Activated CD4-positive, alpha-beta memory T cell treated with anti-CD3 and anti-CD28 coated beads, Interleukin-2, amount 10 ng/mL, durations not matched to agents 7 days and 5 days (primary cell): ENCODE measurements at regions not wholly inside any gene's neighbourhood (a gene's known extent, or its start where the extent isn't known, plus 50 kb on each side); places are given as distances from the start of the nearest gene placed in this dataset.

Source experiments
- CTCF ChIA-PET: fragments of 350-600 bp; sonication (Branson Sonifier 250); formaldehyde crosslinking; loops from one replicate; lab custom pipeline; 2021; ENCODE audit warnings: antibody characterized with exemption, inconsistent platforms; lab: Charles Lee
- POLR2A ChIA-PET: fragments of 350-600 bp; sonication (Branson Sonifier 250); formaldehyde crosslinking; loops from one replicate; lab custom pipeline; 2021; ENCODE audit warnings: antibody characterized with exemption; lab: Charles Lee
- DNase-seq: peaks from one replicate; pipeline ENCODE4 v3.0.0-alpha.2; 2020
- H3K27ac Mint-ChIP-seq: one replicate; pipeline ENCODE4 v1.8.0; 2021; ENCODE audit warnings: mild to moderate bottlenecking, mixed read lengths
- H3K27me3 Mint-ChIP-seq: one replicate; pipeline ENCODE4 v1.8.0; 2021; ENCODE audit warnings: mixed read lengths
- H3K36me3 Mint-ChIP-seq: one replicate; pipeline ENCODE4 v1.8.0; 2021; ENCODE audit warnings: low read depth, mixed read lengths
- H3K4me1 Mint-ChIP-seq: one replicate; pipeline ENCODE4 v1.8.0; 2021; ENCODE audit warnings: mixed read lengths
- H3K4me3 Mint-ChIP-seq: one replicate; pipeline ENCODE4 v1.8.0; 2021; ENCODE audit warnings: mild to moderate bottlenecking, mixed read lengths
- H3K9me3 Mint-ChIP-seq: one replicate; pipeline ENCODE4 v1.8.0; 2021; ENCODE audit warnings: mixed read lengths

DNA sequence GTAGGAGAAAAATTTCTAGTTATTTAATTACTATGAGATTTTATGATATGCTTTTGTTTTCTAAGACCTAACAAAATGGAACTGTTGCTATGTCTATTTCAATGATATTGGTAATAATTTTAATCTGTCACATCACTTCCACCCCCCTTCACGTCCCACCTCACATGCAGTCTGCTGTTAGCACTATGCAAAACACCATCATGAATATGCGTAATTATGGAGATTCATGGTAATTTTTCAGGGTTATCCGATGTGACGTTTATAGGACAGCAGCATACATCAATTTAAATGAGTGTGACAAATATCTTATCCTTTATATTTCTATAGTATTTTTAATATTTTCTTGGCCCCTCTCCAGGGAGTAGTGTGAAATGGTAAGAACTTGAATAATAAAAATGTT, 283.8 kb upstream of the TMEM161B start:
- H3K27ac Mint-ChIP-seq = no peak overlapping the region
- ChIA-PET CTCF (no interaction called here), POLR2A (no interaction called here)
- no peaks in the 10 kb centered on the region for H3K36me3 Mint-ChIP-seq
- no peaks in the 10 kb centered on the region for H3K9me3 Mint-ChIP-seq
- no peak for DNase-seq
- no peaks in the 10 kb centered on the region for H3K4me1 Mint-ChIP-seq
- H3K27me3 Mint-ChIP-seq = no peaks in the 10 kb centered on the region
- no peak overlapping the region for H3K4me3 Mint-ChIP-seq

GRCh38 chr5:88551724-88552345, 283.2 kb upstream of the TMEM161B start:
- DNase-seq = no peak
- Mint-ChIP-seq H3K27me3 (no peaks in the 10 kb centered on the region), H3K36me3 (no peaks in the 10 kb centered on the region), H3K4me3 (no peak overlapping the region), H3K4me1 (no peaks in the 10 kb centered on the region), H3K27ac (no peak overlapping the region), H3K9me3 (no peaks in the 10 kb centered on the region)
- ChIA-PET CTCF (no interaction called here), POLR2A (no interaction called here)

- no peak for DNase-seq
- CTCF ChIA-PET = no interaction called here
- Mint-ChIP-seq H3K4me1 (no peaks in the 10 kb centered on the region), H3K4me3 (no peak overlapping the region), H3K27ac (no peak overlapping the region), H3K36me3 (no peaks in the 10 kb centered on the region), H3K9me3 (no peaks in the 10 kb centered on the region), H3K27me3 (no peaks in the 10 kb centered on the region)
- POLR2A ChIA-PET = no interaction called here
Measured at GRCh38 chr5:88550736-88551135, 282.1 kb upstream of the TMEM161B start.

DNA sequence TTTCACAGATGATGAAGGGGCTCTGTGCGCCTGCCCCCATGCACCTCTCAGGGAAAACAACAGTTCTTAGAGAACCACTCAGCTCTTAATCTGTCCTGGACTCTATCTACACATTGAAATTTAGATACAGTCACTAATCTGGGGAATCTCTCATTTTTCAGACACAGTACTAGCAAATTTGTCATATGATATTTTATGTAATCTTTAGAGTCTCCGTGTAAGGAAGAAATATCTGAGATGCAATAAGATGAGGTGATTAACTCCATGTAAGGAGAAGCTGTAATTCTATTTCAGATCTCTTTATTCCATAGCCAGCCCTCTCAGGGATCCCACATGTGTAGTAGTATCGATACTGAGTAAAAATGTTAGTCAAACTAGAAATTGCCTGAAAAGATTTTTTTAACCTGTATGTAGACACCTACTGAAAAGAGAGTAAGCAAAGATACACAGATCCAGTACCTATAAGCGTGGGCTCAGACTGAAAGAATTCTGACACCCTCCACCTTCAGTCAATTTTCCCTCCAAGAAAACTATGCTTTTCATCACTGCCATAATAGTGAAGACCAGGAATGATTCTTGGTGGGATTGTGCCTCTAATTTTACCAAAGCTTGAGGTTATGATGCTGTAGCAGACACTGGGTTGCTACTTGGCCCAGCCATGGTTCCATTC, 279.6 kb upstream of the TMEM161B start:
- Mint-ChIP-seq H3K4me3 (no peak overlapping the region), H3K36me3 (no peaks in the 10 kb centered on the region), H3K4me1 (no peaks in the 10 kb centered on the region), H3K27ac (no peak overlapping the region), H3K9me3 (no peaks in the 10 kb centered on the region), H3K27me3 (no peaks in the 10 kb centered on the region)
- POLR2A ChIA-PET = no interaction called here
- no peak for DNase-seq
- CTCF ChIA-PET = no interaction called here

GRCh38 chr5:88545338-88545737, 276.7 kb upstream of the TMEM161B start:
- no peaks in the 10 kb centered on the region for H3K27me3 Mint-ChIP-seq
- H3K27ac Mint-ChIP-seq = no peak overlapping the region
- H3K4me1 Mint-ChIP-seq = no peaks in the 10 kb centered on the region
- POLR2A ChIA-PET = no interaction called here
- no peak for DNase-seq
- H3K9me3 Mint-ChIP-seq = no peaks in the 10 kb centered on the region
- no peaks in the 10 kb centered on the region for H3K36me3 Mint-ChIP-seq
- no peak overlapping the region for H3K4me3 Mint-ChIP-seq
- CTCF ChIA-PET = no interaction called here

GRCh38 chr5:88544671-88545070, 276.0 kb upstream of the TMEM161B start:
- Mint-ChIP-seq H3K36me3 (no peaks in the 10 kb centered on the region), H3K4me1 (no peaks in the 10 kb centered on the region), H3K27ac (no peak overlapping the region), H3K9me3 (no peaks in the 10 kb centered on the region), H3K27me3 (no peaks in the 10 kb centered on the region), H3K4me3 (no peak overlapping the region)
- no peak for DNase-seq
- ChIA-PET POLR2A (no interaction called here), CTCF (no interaction called here)

- Mint-ChIP-seq H3K4me3 (no peak overlapping the region), H3K27ac (no peak overlapping the region), H3K27me3 (no peaks in the 10 kb centered on the region), H3K4me1 (no peaks in the 10 kb centered on the region), H3K9me3 (no peaks in the 10 kb centered on the region), H3K36me3 (no peaks in the 10 kb centered on the region)
- no peak for DNase-seq
- CTCF ChIA-PET = no interaction called here
- POLR2A ChIA-PET = no interaction called here
Measured at GRCh38 chr5:88544136-88544645, 275.5 kb upstream of the TMEM161B start.

DNA sequence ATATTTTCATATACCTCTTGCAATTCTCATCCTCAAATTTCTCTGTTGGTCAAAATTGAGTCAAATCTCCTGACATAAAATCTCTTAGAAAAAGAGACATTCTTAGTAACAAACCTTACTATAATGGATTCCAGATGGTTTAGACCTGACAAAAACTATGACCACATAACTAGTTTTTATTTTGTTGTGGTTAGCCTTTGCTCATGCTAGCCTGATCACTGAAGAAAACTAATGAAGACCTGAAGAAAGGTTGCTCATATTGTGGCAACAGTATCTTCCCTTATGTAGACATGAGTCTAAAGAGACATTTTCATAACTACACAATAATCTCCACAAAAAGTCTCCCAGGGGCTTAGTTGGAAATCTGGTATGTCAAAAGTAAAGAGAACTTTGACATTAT, 274.1 kb upstream of the TMEM161B start:
- Mint-ChIP-seq H3K4me1 (no peaks in the 10 kb centered on the region), H3K4me3 (no peak overlapping the region), H3K9me3 (no peaks in the 10 kb centered on the region), H3K27ac (no peak overlapping the region), H3K27me3 (no peaks in the 10 kb centered on the region), H3K36me3 (no peaks in the 10 kb centered on the region)
- ChIA-PET POLR2A (no interaction called here), CTCF (no interaction called here)
- DNase-seq = no peak

- H3K27ac Mint-ChIP-seq = no peak overlapping the region
- H3K36me3 Mint-ChIP-seq = no peaks in the 10 kb centered on the region
- no peaks in the 10 kb centered on the region for H3K4me1 Mint-ChIP-seq
- no peak overlapping the region for H3K4me3 Mint-ChIP-seq
- POLR2A ChIA-PET = no interaction called here
- CTCF ChIA-PET = no interaction called here
- no peak for DNase-seq
- H3K9me3 Mint-ChIP-seq = no peaks in the 10 kb centered on the region
- no peaks in the 10 kb centered on the region for H3K27me3 Mint-ChIP-seq
Measured at GRCh38 chr5:88540471-88541115, 271.9 kb upstream of the TMEM161B start.

DNA sequence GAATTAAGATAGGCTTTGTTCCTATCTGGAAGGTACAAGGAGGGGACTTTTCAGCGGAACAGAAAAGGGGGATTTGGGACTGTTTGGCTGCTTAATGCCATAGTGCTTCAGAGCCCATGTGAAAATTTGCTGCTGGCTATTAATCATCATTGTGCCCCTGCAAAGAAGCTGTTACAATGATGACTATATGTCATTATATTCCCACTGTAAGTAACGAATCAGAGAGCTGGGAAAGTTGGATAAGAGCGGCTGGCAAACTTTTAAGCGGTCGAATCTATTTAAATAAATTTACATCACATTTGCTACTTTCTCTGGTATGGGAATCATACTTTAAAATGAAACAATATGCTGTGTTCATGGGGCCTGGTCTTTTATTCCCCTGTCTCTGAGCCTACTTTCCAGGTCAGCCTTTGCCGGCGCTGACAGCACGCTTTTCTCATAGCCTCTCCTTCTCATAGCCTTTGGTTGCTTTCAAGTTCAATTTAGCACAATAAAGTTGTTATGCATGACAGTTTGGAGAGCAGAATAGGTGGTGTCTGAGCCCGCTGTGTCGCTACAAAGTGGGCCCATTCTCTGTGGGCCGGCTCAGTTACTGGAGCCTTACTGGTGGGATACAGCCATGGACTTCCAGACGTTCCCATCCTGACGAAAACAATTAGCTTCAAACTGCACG, 271.2 kb upstream of the TMEM161B start:
- no peak for DNase-seq
- no peak overlapping the region for H3K27ac Mint-ChIP-seq
- ChIA-PET POLR2A (no interaction called here), CTCF (no interaction called here)
- H3K9me3 Mint-ChIP-seq = no peaks in the 10 kb centered on the region
- H3K36me3 Mint-ChIP-seq = no peaks in the 10 kb centered on the region
- H3K27me3 Mint-ChIP-seq = no peaks in the 10 kb centered on the region
- no peak overlapping the region for H3K4me3 Mint-ChIP-seq
- H3K4me1 Mint-ChIP-seq = no peaks in the 10 kb centered on the region

- CTCF ChIA-PET = interaction anchor here (0.6 kb wide), 1 partner anchor 127 kb away, joined by 3 read pairs; no protein-coding TSS in a partner anchor
- POLR2A ChIA-PET = no interaction called here
Measured at GRCh38 chr5:88539026-88539425, 270.4 kb upstream of the TMEM161B start.

DNA sequence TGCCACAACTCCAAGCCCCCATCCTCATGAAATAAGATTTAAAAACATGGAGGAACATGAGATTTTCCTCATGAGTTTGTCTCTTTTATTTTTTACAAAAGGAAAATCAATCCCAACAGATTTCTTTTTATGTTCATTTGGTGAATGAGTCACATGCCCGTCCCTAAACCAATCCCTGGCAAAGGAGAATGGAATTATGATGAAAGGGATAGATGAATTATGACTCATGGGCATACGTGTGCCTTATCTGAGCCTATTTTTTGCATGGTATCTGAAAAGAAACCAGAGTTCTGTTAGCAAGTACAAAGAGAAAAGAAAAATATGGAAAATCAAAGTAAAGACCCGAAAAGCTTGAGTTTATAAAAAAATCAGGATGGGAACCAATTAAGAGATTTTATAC, 267.5 kb upstream of the TMEM161B start:
- Mint-ChIP-seq H3K4me3 (no peak overlapping the region), H3K27ac (no peak overlapping the region), H3K36me3 (no peaks in the 10 kb centered on the region), H3K27me3 (peaks cover 2% of the 10 kb centered on the region), H3K4me1 (no peaks in the 10 kb centered on the region), H3K9me3 (peaks cover 2% of the 10 kb centered on the region)
- CTCF ChIA-PET = no interaction called here
- DNase-seq = no peak
- POLR2A ChIA-PET = no interaction called here

More at GRCh38 chr5:88539026-88539425, 270.4 kb upstream of the TMEM161B start:
- no peak overlapping the region for H3K4me3 Mint-ChIP-seq
- H3K27ac Mint-ChIP-seq = no peak overlapping the region
- no peaks in the 10 kb centered on the region for H3K4me1 Mint-ChIP-seq
- no peak for DNase-seq
- peaks cover under 1% of the 10 kb centered on the region for H3K9me3 Mint-ChIP-seq
- H3K27me3 Mint-ChIP-seq = no peaks in the 10 kb centered on the region
- no peaks in the 10 kb centered on the region for H3K36me3 Mint-ChIP-seq

GRCh38 chr5:88524941-88525340, 256.3 kb upstream of the TMEM161B start:
- ChIA-PET POLR2A (no interaction called here), CTCF (no interaction called here)
- Mint-ChIP-seq H3K4me1 (no peaks in the 10 kb centered on the region), H3K9me3 (no peaks in the 10 kb centered on the region), H3K4me3 (no peak overlapping the region), H3K36me3 (no peaks in the 10 kb centered on the region), H3K27ac (no peak overlapping the region), H3K27me3 (no peaks in the 10 kb centered on the region)
- no peak for DNase-seq
